PC-3 (cell line): ENCODE measurements at regions not wholly inside any gene's neighbourhood (a gene's known extent, or its start where the extent isn't known, plus 50 kb on each side); places are given as distances from the start of the nearest gene placed in this dataset.

Experiments
- ATAC-seq: fragments of 200-7000 bp; cut with Tn5 transposase; 2 replicates; pipeline ENCODE4 v1.9.1; 2020; ENCODE audit warnings: mild to moderate bottlenecking, moderate library complexity
- BruUV-seq: library from RNA; stranded (reverse); fragments of 400-500 nt; replicated peaks from 2 replicates; lab custom pipeline; 2021; lab: Mats Ljungman, UMichigan
- CTCF ChIA-PET: fragments of 300-600 bp; sonication (Branson Sonifier 250); formaldehyde crosslinking; loops from one replicate; lab custom pipeline; 2022; ENCODE audit warnings: antibody characterized with exemption; lab: Charles Lee
- POLR2A ChIA-PET: fragments of 300-600 bp; sonication (Branson Sonifier 250); formaldehyde crosslinking; loops from one replicate; lab custom pipeline; 2022; ENCODE audit warnings: antibody characterized with exemption; ENCODE audit not compliant: unreplicated experiment; lab: Charles Lee
- DNase-seq: peaks from one replicate; pipeline ENCODE4 v3.0.0-alpha.2; 2015
- H2AFZ ChIP-seq: fragments of 300-600 bp; sonication (generic); 2 replicates; pipeline ENCODE4 v1.6.0; 2016; ENCODE audit warnings: antibody characterized with exemption, low read length
- H3F3A ChIP-seq: fragments of 300-600 bp; sonication (generic); one replicate; pipeline ENCODE4 v1.6.0; 2017; ENCODE audit warnings: antibody characterized with exemption, low read length, control low read depth, mild to moderate bottlenecking; ENCODE audit not compliant: unreplicated experiment
- H3K27ac ChIP-seq: fragments of 300-600 bp; sonication (generic); 2 replicates; pipeline ENCODE4 v1.5.1; 2016; ENCODE audit warnings: mild to moderate bottlenecking, low read length
- H3K27me3 ChIP-seq: fragments of 300-600 bp; sonication (generic); 2 replicates; pipeline ENCODE4 v1.6.1; 2016; ENCODE audit warnings: low read length, mixed read lengths
- H3K36me3 ChIP-seq: fragments of 300-600 bp; sonication (generic); 2 replicates; pipeline ENCODE4 v1.6.1; 2016; ENCODE audit warnings: low read depth, mixed run types, low read length, mixed read lengths
- H3K4me1 ChIP-seq: fragments of 300-600 bp; sonication (generic); 2 replicates; pipeline ENCODE4 v1.5.1; 2016; ENCODE audit warnings: low read length; ENCODE audit not compliant: insufficient read depth
- H3K4me2 ChIP-seq: fragments of 300-600 bp; sonication (generic); 2 replicates; pipeline ENCODE4 v1.6.0; 2016; ENCODE audit warnings: low read length
- H3K4me3 ChIP-seq: fragments of 300-600 bp; sonication (generic); 2 replicates; pipeline ENCODE4 v1.5.1; 2016; ENCODE audit warnings: mild to moderate bottlenecking, low read length, mixed read lengths
- H3K79me2 ChIP-seq: fragments of 300-600 bp; sonication (generic); 2 replicates; pipeline ENCODE4 v1.6.1; 2017; ENCODE audit warnings: low read length, mixed read lengths
- H3K9ac ChIP-seq: fragments of 300-600 bp; sonication (generic); 2 replicates; pipeline ENCODE4 v1.6.0; 2016; ENCODE audit warnings: mild to moderate bottlenecking, low read length
- H3K9me2 ChIP-seq: fragments of 300-600 bp; sonication (generic); replicated peaks from 2 replicates; pipeline ENCODE4 v1.6.1; 2016; ENCODE audit warnings: mixed run types, low read length, mixed read lengths
- H3K9me3 ChIP-seq: fragments of 300-600 bp; sonication (generic); 2 replicates; pipeline ENCODE4 v1.6.1; 2016; ENCODE audit warnings: low read length, mixed read lengths
- H4K20me1 ChIP-seq: fragments of 300-600 bp; sonication (generic); 2 replicates; pipeline ENCODE4 v1.6.1; 2016; ENCODE audit warnings: low read length, mixed read lengths
- EZH2 ChIP-seq: fragments of 300-600 bp; sonication (generic); IDR thresholded peaks from one replicate; pipeline ENCODE4 v1.6.1; 2017; ENCODE audit warnings: antibody characterized with exemption, mild to moderate bottlenecking, low read length; ENCODE audit not compliant: unreplicated experiment
- EZH2phosphoT487 ChIP-seq: fragments of 300-600 bp; sonication (generic); IDR thresholded peaks from 2 replicates; pipeline ENCODE4 v1.6.1; 2018; ENCODE audit warnings: mild to moderate bottlenecking, antibody characterized with exemption, low read length, borderline replicate concordance
- intact Hi-C: fragments of 100-400 bp; cut with micrococcal nuclease; formaldehyde crosslinking; loops from 2 replicates; pipeline ENCODE4 v1.9.0; 2023
- TF ChIP-seq, protein P1 (sequence below): fragments of 300-600 bp; sonication (generic); conservative IDR thresholded peaks from 2 replicates; pipeline ENCODE4 v1.5.1; 2017; ENCODE audit warnings: antibody characterized with exemption, low read depth, mild to moderate bottlenecking, low read length

DNA sequence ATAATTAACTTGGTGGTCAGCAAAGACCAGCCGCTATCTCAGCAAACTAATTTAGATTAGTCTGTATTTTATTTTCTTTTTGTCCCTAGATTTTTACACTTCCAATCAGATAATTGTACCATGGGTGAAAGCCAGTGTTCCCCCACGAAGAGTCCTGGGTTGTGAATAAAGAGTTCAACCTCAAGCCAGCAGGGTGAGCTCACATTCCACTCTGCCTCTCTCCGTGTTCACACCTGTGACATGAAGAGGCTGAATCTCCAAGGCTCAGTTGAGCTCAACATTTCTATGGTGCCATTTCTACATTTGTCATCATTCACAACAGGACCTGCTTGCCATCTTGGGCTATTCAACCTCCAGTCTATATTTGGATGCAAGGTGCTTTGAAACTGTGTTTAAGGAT, 771.5 kb downstream of the GALR1 start:
- no peaks in the 10 kb centered on the region for H3K9me3 ChIP-seq
- DNase-seq, result no peak
- TF ChIP-seq EZH2phosphoT487 (no peak), EZH2 (no peak)
- TF ChIP-seq, protein P1, sequence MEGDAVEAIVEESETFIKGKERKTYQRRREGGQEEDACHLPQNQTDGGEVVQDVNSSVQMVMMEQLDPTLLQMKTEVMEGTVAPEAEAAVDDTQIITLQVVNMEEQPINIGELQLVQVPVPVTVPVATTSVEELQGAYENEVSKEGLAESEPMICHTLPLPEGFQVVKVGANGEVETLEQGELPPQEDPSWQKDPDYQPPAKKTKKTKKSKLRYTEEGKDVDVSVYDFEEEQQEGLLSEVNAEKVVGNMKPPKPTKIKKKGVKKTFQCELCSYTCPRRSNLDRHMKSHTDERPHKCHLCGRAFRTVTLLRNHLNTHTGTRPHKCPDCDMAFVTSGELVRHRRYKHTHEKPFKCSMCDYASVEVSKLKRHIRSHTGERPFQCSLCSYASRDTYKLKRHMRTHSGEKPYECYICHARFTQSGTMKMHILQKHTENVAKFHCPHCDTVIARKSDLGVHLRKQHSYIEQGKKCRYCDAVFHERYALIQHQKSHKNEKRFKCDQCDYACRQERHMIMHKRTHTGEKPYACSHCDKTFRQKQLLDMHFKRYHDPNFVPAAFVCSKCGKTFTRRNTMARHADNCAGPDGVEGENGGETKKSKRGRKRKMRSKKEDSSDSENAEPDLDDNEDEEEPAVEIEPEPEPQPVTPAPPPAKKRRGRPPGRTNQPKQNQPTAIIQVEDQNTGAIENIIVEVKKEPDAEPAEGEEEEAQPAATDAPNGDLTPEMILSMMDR, result no peak
- no peak overlapping the region for H2AFZ ChIP-seq
- H3K27me3 ChIP-seq, result peaks cover 38% of the 10 kb centered on the region
- ATAC-seq, result no peak
- no peak overlapping the region for H3K4me3 ChIP-seq
- BruUV-seq, result no TSS peak
- H3K4me1 ChIP-seq, result no peaks in the 10 kb centered on the region
- no peaks in the 10 kb centered on the region for H3K79me2 ChIP-seq
- no peak overlapping the region for H3K4me2 ChIP-seq
- no peak overlapping the region for H3K9ac ChIP-seq
- ChIA-PET POLR2A (no interaction called here), CTCF (no interaction called here)
- H3F3A ChIP-seq, result no peaks in the 10 kb centered on the region
- no peaks in the 10 kb centered on the region for H3K9me2 ChIP-seq
- no peaks in the 10 kb centered on the region for H4K20me1 ChIP-seq
- H3K27ac ChIP-seq, result no peak overlapping the region
- intact Hi-C loops, result no loop called here
- H3K36me3 ChIP-seq, result no peaks in the 10 kb centered on the region

DNA sequence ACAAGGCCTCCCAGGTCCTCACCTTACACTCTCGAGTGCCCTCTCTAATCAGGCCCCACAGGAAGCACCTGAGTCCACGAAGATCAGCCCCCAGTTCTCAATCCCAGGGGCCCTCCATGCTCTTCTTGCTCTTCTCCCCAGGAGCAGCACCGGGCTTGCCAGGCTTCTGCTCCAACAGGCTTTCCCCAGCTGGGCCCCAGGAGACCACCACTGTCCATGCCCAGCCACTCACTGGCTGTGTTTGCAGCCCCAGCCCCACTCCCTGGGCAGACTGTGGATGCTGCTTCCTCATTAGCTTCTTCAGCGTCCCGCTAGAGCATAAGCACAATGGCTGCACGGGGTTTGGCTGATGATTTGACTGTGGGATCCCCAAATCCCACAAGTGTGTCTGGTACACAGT, 781.9 kb downstream of the GALR1 start:
- no peak overlapping the region for H3K9ac ChIP-seq
- H3K4me2 ChIP-seq, result no peak overlapping the region
- no peaks in the 10 kb centered on the region for H3K4me1 ChIP-seq
- DNase-seq, result no peak
- ChIA-PET POLR2A (no interaction called here), CTCF (no interaction called here)
- ATAC-seq, result no peak
- no peak overlapping the region for H2AFZ ChIP-seq
- TF ChIP-seq EZH2phosphoT487, result no peak
- TF ChIP-seq EZH2, result no peak
- TF ChIP-seq, protein P1, result no peak
- H3K9me2 ChIP-seq, result no peaks in the 10 kb centered on the region
- H3F3A ChIP-seq, result no peaks in the 10 kb centered on the region
- H3K4me3 ChIP-seq, result no peak overlapping the region
- BruUV-seq, result no TSS peak
- H3K9me3 ChIP-seq, result no peaks in the 10 kb centered on the region
- H3K36me3 ChIP-seq, result no peaks in the 10 kb centered on the region
- H3K27ac ChIP-seq, result no peak overlapping the region
- H3K27me3 ChIP-seq, result peaks cover 24% of the 10 kb centered on the region
- intact Hi-C loops, result no loop called here
- H3K79me2 ChIP-seq, result no peaks in the 10 kb centered on the region
- H4K20me1 ChIP-seq, result no peaks in the 10 kb centered on the region

DNA sequence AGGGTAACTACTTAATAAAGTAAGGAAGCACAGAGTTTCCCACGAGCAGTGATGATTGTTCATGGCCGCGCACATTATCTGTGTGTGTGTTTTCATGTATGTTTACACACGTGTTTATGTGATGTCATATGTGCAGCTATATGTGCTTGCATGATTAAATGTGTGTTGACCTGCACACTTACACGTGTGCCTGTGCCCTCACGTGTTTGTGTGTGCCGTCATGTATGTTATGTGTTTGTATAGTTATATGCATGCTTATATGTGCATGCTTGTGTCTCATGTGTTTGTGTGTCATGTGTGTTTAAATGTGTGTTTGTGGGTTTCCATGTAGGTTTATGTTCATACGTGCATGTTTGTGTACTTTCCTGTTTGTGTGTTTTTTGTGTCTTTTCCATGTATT, 782.3 kb downstream of the GALR1 start:
- Histone ChIP-seq H3K9ac (no peak overlapping the region), H3F3A (no peaks in the 10 kb centered on the region), H3K4me1 (no peaks in the 10 kb centered on the region), H3K4me3 (no peak overlapping the region), H3K27me3 (peaks cover 24% of the 10 kb centered on the region), H3K9me3 (no peaks in the 10 kb centered on the region), H3K36me3 (no peaks in the 10 kb centered on the region), H3K4me2 (no peak overlapping the region), H2AFZ (no peak overlapping the region), H3K9me2 (no peaks in the 10 kb centered on the region), H4K20me1 (no peaks in the 10 kb centered on the region), H3K79me2 (no peaks in the 10 kb centered on the region), H3K27ac (no peak overlapping the region)
- ChIA-PET POLR2A (no interaction called here), CTCF (no interaction called here)
- no peak for ATAC-seq
- no TSS peak for BruUV-seq
- intact Hi-C loops, result no loop called here
- no peak for DNase-seq
- no peak for TF ChIP-seq EZH2
- no peak for TF ChIP-seq EZH2phosphoT487
- TF ChIP-seq, protein P1, result no peak
